ENCODE measurements at regions not wholly inside any gene's neighbourhood (a gene's known extent, or its start where the extent isn't known, plus 50 kb on each side); places are given as distances from the start of the nearest gene placed in this dataset.

GRCh38 chr1:53390261-53390660 is 62.4 kb upstream of the LRP8 start:
- H3K4me2 ChIP-seq: no peak overlapping the region
- H2AFZ ChIP-seq: no peak overlapping the region
- H3K36me3 ChIP-seq (ENCODE audit: low read depth): no peaks in the 10 kb centered on the region
- no peak for TF ChIP-seq EZH2 (IDR thresholded peaks at IDR 0.05; ENCODE audit: low read depth)
- no peak for TF ChIP-seq CTCF (conservative IDR thresholded peaks at IDR 0.05)
- no peak overlapping the region for H3K4me3 ChIP-seq
- H3K9me2 ChIP-seq (ENCODE audit: insufficient read depth): no peaks in the 10 kb centered on the region
- no peaks in the 10 kb centered on the region for H3F3A ChIP-seq (ENCODE audit: insufficient read depth, low read depth)
- peaks cover 5% of the 10 kb centered on the region; the same call in 1 of the 2 replicates for H3K27me3 ChIP-seq (ENCODE audit: insufficient read depth, low read depth)
- intact Hi-C loops (cut with micrococcal nuclease; ENCODE audit: unreplicated experiment): no loop called here
- no peaks in the 10 kb centered on the region for H4K20me1 ChIP-seq (ENCODE audit: insufficient read depth)
- 0 out of 2 replicates have a peak, but pooled peaks cover 7% of the 10 kb centered on the region for H3K4me1 ChIP-seq (replicated peaks; ENCODE audit: insufficient read depth)
- DNase-seq: peak in 1 of 2 experiments; percentile 13
- CTCF ChIA-PET: interaction anchor here (0.6 to 0.7 kb wide), 3 partner anchors 13 to 56 kb away, joined by 3 to 6 read pairs (median 4); no protein-coding TSS in a partner anchor
- no peak overlapping the region for H3K27ac ChIP-seq
- no peaks in the 10 kb centered on the region for H3K79me2 ChIP-seq (ENCODE audit: low read depth)
- no peaks in the 10 kb centered on the region for H3K9me3 ChIP-seq (ENCODE audit: insufficient read depth, low read depth)
- POLR2A ChIA-PET (ENCODE audit: unreplicated experiment): no interaction called here
- no TSS peak for BruUV-seq (replicated peaks)

GRCh38 chr1:53390736-53391135 is 62.9 kb upstream of the LRP8 start:
- ChIA-PET POLR2A (ENCODE audit: unreplicated experiment) (no interaction called here), CTCF (interaction anchor here (0.6 to 0.7 kb wide), 3 partner anchors 12 to 56 kb away, joined by 3 to 6 read pairs (median 4); no protein-coding TSS in a partner anchor)
- peak in 1 of 2 experiments; percentile 31 for DNase-seq
- TF ChIP-seq CTCF (conservative IDR thresholded peaks at IDR 0.05) (no peak), EZH2 (IDR thresholded peaks at IDR 0.05; ENCODE audit: low read depth) (no peak)
- intact Hi-C loops (cut with micrococcal nuclease; ENCODE audit: unreplicated experiment): no loop called here
- H3K79me2 ChIP-seq (ENCODE audit: low read depth): no peaks in the 10 kb centered on the region
- no peak overlapping the region for H3K4me3 ChIP-seq
- no peaks in the 10 kb centered on the region for H3K9me2 ChIP-seq (ENCODE audit: insufficient read depth)
- H3K27me3 ChIP-seq (ENCODE audit: insufficient read depth, low read depth): peaks cover 8% of the 10 kb centered on the region; the same call in 1 of the 2 replicates
- no peaks in the 10 kb centered on the region for H3K9me3 ChIP-seq (ENCODE audit: insufficient read depth, low read depth)
- H2AFZ ChIP-seq: no peak overlapping the region
- H4K20me1 ChIP-seq (ENCODE audit: insufficient read depth): no peaks in the 10 kb centered on the region
- H3K4me2 ChIP-seq: no peak overlapping the region
- no peaks in the 10 kb centered on the region for H3K36me3 ChIP-seq (ENCODE audit: low read depth)
- H3F3A ChIP-seq (ENCODE audit: insufficient read depth, low read depth): no peaks in the 10 kb centered on the region
- H3K4me1 ChIP-seq (replicated peaks; ENCODE audit: insufficient read depth): 0 out of 2 replicates have a peak, but pooled peaks cover 7% of the 10 kb centered on the region
- H3K27ac ChIP-seq: no peak overlapping the region
- no TSS peak for BruUV-seq (replicated peaks)

GRCh38 chr1:53391296-53391695 is 63.4 kb upstream of the LRP8 start:
- no peak overlapping the region for H3K27ac ChIP-seq
- H3K4me1 ChIP-seq (replicated peaks; ENCODE audit: insufficient read depth): 0 out of 2 replicates have a peak, but pooled peaks cover 7% of the 10 kb centered on the region
- H3K9me2 ChIP-seq (ENCODE audit: insufficient read depth): no peaks in the 10 kb centered on the region
- no peak overlapping the region for H3K4me3 ChIP-seq
- DNase-seq: peak in 1 of 2 experiments; percentile 34
- no peak overlapping the region for H2AFZ ChIP-seq
- BruUV-seq (replicated peaks): no TSS peak
- peaks cover 13% of the 10 kb centered on the region; the same call in 1 of the 2 replicates for H3K27me3 ChIP-seq (ENCODE audit: insufficient read depth, low read depth)
- H3K9me3 ChIP-seq (ENCODE audit: insufficient read depth, low read depth): no peaks in the 10 kb centered on the region
- H3F3A ChIP-seq (ENCODE audit: insufficient read depth, low read depth): no peaks in the 10 kb centered on the region
- no peaks in the 10 kb centered on the region for H3K36me3 ChIP-seq (ENCODE audit: low read depth)
- no peak overlapping the region for H3K4me2 ChIP-seq
- intact Hi-C loops (cut with micrococcal nuclease; ENCODE audit: unreplicated experiment): no loop called here
- no peaks in the 10 kb centered on the region for H3K79me2 ChIP-seq (ENCODE audit: low read depth)
- CTCF ChIA-PET: no interaction called here
- TF ChIP-seq CTCF (conservative IDR thresholded peaks at IDR 0.05) (no peak), EZH2 (IDR thresholded peaks at IDR 0.05; ENCODE audit: low read depth) (no peak)
- no peaks in the 10 kb centered on the region for H4K20me1 ChIP-seq (ENCODE audit: insufficient read depth)
- POLR2A ChIA-PET (ENCODE audit: unreplicated experiment): interaction anchor here (0.6 kb wide), 1 partner anchor 63 kb away, joined by 3 read pairs; no protein-coding TSS in a partner anchor
